Epithelial cell of esophagus (primary cell): ENCODE measurements at regions not wholly inside any gene's neighbourhood (a gene's known extent, or its start where the extent isn't known, plus 50 kb on each side); places are given as distances from the start of the nearest gene placed in this dataset.
A peak's percentile ranks its signal among the peaks of the same experiment; 100 is the strongest.

Experiments
- DNase-seq: peaks from one replicate; pipeline ENCODE4 v3.0.0; 2010; ENCODE audit warnings: low read depth
- H3K4me3 ChIP-seq: 2 replicates; pipeline ENCODE4 v1.5.1; 2011; ENCODE audit warnings: mild to moderate bottlenecking, low read length, control low read depth
- CTCF ChIP-seq: IDR thresholded peaks from 2 replicates; pipeline ENCODE4 v1.5.1; 2011; ENCODE audit warnings: low read depth, mild to moderate bottlenecking, low read length, control low read depth, inconsistent platforms; ENCODE audit not compliant: insufficient read depth; ENCODE audit errors: missing control alignments

GRCh38 chr12:91355150-91356006, 172.8 kb upstream of the DCN start:
- DNase-seq: peak; percentile 79
- peak; percentile 96 for TF ChIP-seq CTCF
- H3K4me3 ChIP-seq: no peak overlapping the region

- DNase-seq: no peak
- no peak for TF ChIP-seq CTCF
- H3K4me3 ChIP-seq: no peak overlapping the region
Measured at GRCh38 chr12:91353266-91353665, 170.6 kb upstream of the DCN start.

GRCh38 chr12:91349476-91349875, 166.9 kb upstream of the DCN start:
- no peak overlapping the region for H3K4me3 ChIP-seq
- TF ChIP-seq CTCF: no peak
- no peak for DNase-seq

GRCh38 chr12:91347481-91348214, 165.0 kb upstream of the DCN start:
- TF ChIP-seq CTCF: no peak
- DNase-seq: no peak
- no peak overlapping the region for H3K4me3 ChIP-seq

GRCh38 chr12:91346827-91347226, 164.2 kb upstream of the DCN start:
- no peak for TF ChIP-seq CTCF
- no peak for DNase-seq
- H3K4me3 ChIP-seq: no peak overlapping the region

- no peak overlapping the region for H3K4me3 ChIP-seq
- no peak for DNase-seq
- no peak for TF ChIP-seq CTCF
Measured at GRCh38 chr12:91344408-91344807, 161.8 kb upstream of the DCN start.
